ENCODE measurements at regions not wholly inside any gene's neighbourhood (a gene's known extent, or its start where the extent isn't known, plus 50 kb on each side); places are given as distances from the start of the nearest gene placed in this dataset.
"Not testable (repeated sequence)": the region's sequence is repeated elsewhere in the genome, so short reads cannot be mapped to it uniquely, and the experiment has no call there.

DNA sequence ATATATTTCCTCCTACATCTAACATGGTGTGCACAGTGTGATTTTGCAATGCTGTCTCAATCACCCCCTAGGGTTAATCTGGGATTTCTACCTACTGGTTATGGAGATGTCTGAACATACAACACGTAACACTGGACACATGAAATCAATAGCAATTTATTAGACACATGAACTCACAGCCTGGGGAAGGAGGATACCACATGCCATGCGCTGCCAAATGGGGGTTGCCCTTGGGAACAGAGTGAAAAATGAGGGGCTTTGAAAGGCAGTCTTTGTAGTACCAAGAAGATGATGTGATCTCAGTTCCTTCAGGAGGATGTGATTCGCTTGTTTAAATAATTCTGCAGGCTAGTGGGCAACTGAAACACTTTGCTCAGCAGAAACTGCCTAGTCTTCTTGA is 253.6 kb upstream of the LRRC4C start:
- TF ChIP-seq POLR2AphosphoS5 (IDR thresholded peaks at IDR 0.05) (no peak), POLR2A (IDR thresholded peaks at IDR 0.05) (no peak), EP300 (IDR thresholded peaks at IDR 0.05) (no peak)
- TF ChIP-seq, protein P1, sequence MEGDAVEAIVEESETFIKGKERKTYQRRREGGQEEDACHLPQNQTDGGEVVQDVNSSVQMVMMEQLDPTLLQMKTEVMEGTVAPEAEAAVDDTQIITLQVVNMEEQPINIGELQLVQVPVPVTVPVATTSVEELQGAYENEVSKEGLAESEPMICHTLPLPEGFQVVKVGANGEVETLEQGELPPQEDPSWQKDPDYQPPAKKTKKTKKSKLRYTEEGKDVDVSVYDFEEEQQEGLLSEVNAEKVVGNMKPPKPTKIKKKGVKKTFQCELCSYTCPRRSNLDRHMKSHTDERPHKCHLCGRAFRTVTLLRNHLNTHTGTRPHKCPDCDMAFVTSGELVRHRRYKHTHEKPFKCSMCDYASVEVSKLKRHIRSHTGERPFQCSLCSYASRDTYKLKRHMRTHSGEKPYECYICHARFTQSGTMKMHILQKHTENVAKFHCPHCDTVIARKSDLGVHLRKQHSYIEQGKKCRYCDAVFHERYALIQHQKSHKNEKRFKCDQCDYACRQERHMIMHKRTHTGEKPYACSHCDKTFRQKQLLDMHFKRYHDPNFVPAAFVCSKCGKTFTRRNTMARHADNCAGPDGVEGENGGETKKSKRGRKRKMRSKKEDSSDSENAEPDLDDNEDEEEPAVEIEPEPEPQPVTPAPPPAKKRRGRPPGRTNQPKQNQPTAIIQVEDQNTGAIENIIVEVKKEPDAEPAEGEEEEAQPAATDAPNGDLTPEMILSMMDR (IDR thresholded peaks at IDR 0.05): no peak
- Histone ChIP-seq H3K27ac (no peak overlapping the region), H3K4me3 (no peak overlapping the region), H3K36me3 (no peaks in the 10 kb centered on the region), H3K4me1 (no peaks in the 10 kb centered on the region), H3K9me3 (no peaks in the 10 kb centered on the region), H3K27me3 (no peaks in the 10 kb centered on the region)
- DNase-seq: no peak
- 76 to 85% (median 83%) methylated on average over 3 of the region's 3 CpGs for WGBS, 5 donors
- intact Hi-C loops (cut with DNase I; ENCODE audit: low total_unique reads): no loop called here

DNA sequence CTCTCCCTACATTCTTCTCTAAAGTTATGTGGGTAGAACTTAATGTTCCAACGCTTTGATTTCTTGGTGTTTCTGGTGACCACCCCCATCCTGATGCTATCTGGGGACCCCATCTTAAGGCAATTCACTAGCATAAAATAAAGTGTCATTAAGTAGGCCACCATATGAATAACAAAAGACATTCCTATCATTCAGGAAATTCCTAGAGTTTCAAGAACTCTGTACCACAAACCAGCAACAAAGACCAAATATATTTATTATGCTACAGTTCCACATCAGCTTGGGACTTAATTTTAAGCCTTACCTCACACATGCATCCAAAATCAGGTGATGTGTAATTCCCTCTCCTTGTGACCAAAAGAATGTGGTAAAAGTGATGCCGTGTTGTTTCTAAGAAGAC is 254.6 kb upstream of the LRRC4C start:
- TF ChIP-seq POLR2AphosphoS5 (IDR thresholded peaks at IDR 0.05): no peak
- no peaks in the 10 kb centered on the region for H3K27me3 ChIP-seq
- WGBS, 5 donors: 75 to 88% (median 81%) methylated on average over 2 of the region's 2 CpGs

GRCh38 chr11:41716862-41717261 is 257.4 kb upstream of the LRRC4C start:
- TF ChIP-seq, protein P1 (IDR thresholded peaks at IDR 0.05): no peak
- TF ChIP-seq POLR2AphosphoS5 (IDR thresholded peaks at IDR 0.05): no peak
- no peak for TF ChIP-seq EP300 (IDR thresholded peaks at IDR 0.05)
- no peak for TF ChIP-seq POLR2A (IDR thresholded peaks at IDR 0.05)
- H3K9me3 ChIP-seq: peaks cover 0 to 8% (median 0%) of the 10 kb centered on the region in 4 donors
- DNase-seq: no peak
- 79 to 93% (median 88%) methylated on average over 3 of the region's 3 CpGs for WGBS, 5 donors
- H3K27me3 ChIP-seq: no peaks in the 10 kb centered on the region
- no peak overlapping the region for H3K4me3 ChIP-seq
- H3K27ac ChIP-seq: no peak overlapping the region
- H3K36me3 ChIP-seq: no peaks in the 10 kb centered on the region
- H3K4me1 ChIP-seq: no peaks in the 10 kb centered on the region
- intact Hi-C loops (cut with DNase I; ENCODE audit: low total_unique reads): no loop called here

More for the DNA sequence above, 254.6 kb upstream of the LRRC4C start:
- no peaks in the 10 kb centered on the region for H3K36me3 ChIP-seq
- H3K27ac ChIP-seq: no peak overlapping the region
- no peaks in the 10 kb centered on the region for H3K4me1 ChIP-seq
- no peaks in the 10 kb centered on the region for H3K9me3 ChIP-seq
- no peak overlapping the region for H3K4me3 ChIP-seq
- no peak for DNase-seq
- intact Hi-C loops (cut with DNase I; ENCODE audit: low total_unique reads): no loop called here

DNA sequence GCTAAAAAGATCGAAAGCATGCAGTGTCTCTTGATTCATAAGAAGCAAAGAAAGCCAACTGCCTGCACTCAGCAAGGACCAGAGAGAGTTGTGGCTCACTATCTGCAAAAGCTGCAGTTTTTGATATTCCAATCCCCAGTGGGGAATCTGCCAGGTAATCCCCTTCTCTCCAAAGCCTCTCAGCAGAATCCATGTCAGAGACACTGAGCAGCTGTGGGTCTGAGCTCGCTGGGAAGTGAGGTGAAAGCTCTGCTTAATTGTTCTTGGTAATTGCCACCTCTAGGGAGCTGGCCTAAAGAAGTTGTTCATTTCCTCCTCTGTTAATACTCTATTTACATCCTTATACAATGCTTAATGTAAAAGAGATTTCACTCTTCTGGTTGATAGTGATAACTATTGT is 261.3 kb upstream of the LRRC4C start:
- no peaks in the 10 kb centered on the region for H3K4me1 ChIP-seq
- H3K27ac ChIP-seq: no peak overlapping the region
- H3K4me3 ChIP-seq: no peak overlapping the region
- H3K9me3 ChIP-seq: peaks cover 0 to 8% (median 0%) of the 10 kb centered on the region in 4 donors
- intact Hi-C loops (cut with DNase I; ENCODE audit: low total_unique reads): no loop called here
- TF ChIP-seq POLR2AphosphoS5 (IDR thresholded peaks at IDR 0.05): no peak
- TF ChIP-seq, protein P1 (IDR thresholded peaks at IDR 0.05): no peak
- no peak for DNase-seq
- no peaks in the 10 kb centered on the region for H3K36me3 ChIP-seq
- WGBS, 5 donors: 42 to 53% (median 48%) methylated on average over 2 of the region's 2 CpGs
- H3K27me3 ChIP-seq: no peaks in the 10 kb centered on the region

GRCh38 chr11:41728161-41728560 is 268.7 kb upstream of the LRRC4C start:
- H3K27me3 ChIP-seq; H3K4me1 ChIP-seq; intact Hi-C loops (cut with DNase I; ENCODE audit: low total_unique reads); H3K4me3 ChIP-seq; H3K27ac ChIP-seq; DNase-seq; H3K36me3 ChIP-seq: not testable (repeated sequence)
- H3K9me3 ChIP-seq: peaks cover 0 to 24% (median 15%) of the 10 kb centered on the region in 4 donors
- WGBS, 5 donors: 66 to 92% (median 88%) methylated on average over 4 to 6 of the region's 6 CpGs; no CpG with 5 or more reads in 1 of the 5 donors

Data from stomach (tissue), 8 donors.